ENCODE measurements at regions not wholly inside any gene's neighbourhood (a gene's known extent, or its start where the extent isn't known, plus 50 kb on each side); places are given as distances from the start of the nearest gene placed in this dataset.

DNA sequence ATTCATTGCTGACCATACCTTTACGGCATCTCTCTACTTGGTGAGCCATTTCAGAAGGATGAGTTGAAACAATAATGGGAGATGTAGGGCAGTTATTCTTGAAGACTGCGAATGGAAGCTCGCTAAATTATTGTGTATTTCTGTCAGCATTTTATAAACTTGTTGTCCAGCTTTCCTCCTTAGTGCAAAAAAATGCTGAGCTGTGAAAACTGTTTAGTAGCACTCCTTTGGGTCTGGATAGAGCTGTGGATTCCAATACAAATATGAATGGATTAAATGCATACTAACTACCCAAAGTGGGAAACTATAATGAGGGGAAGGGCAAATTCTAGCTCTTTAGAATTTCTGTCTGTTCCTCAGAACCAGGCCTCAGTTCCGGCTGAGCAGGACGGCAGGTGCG, 461.6 kb downstream of the TXNL1 start:
- no peaks in the 10 kb centered on the region for H3K4me1 ChIP-seq (replicated peaks in 1 of 2)
- H3K36me3 ChIP-seq (replicated peaks in 1 of 2): no peaks in the 10 kb centered on the region
- H3K27ac ChIP-seq: no peak overlapping the region
- no peak for TF ChIP-seq POLR2A (IDR thresholded peaks at IDR 0.05)
- TF ChIP-seq, protein P1, sequence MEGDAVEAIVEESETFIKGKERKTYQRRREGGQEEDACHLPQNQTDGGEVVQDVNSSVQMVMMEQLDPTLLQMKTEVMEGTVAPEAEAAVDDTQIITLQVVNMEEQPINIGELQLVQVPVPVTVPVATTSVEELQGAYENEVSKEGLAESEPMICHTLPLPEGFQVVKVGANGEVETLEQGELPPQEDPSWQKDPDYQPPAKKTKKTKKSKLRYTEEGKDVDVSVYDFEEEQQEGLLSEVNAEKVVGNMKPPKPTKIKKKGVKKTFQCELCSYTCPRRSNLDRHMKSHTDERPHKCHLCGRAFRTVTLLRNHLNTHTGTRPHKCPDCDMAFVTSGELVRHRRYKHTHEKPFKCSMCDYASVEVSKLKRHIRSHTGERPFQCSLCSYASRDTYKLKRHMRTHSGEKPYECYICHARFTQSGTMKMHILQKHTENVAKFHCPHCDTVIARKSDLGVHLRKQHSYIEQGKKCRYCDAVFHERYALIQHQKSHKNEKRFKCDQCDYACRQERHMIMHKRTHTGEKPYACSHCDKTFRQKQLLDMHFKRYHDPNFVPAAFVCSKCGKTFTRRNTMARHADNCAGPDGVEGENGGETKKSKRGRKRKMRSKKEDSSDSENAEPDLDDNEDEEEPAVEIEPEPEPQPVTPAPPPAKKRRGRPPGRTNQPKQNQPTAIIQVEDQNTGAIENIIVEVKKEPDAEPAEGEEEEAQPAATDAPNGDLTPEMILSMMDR (IDR thresholded peaks at IDR 0.05): no peak
- H3K9me3 ChIP-seq (replicated peaks in 1 of 3): no peaks in the 10 kb centered on the region
- 90 to 94% (median 94%) methylated on average over 6 of the region's 6 CpGs for WGBS, 4 donors
- intact Hi-C loops (cut with DNase I): no loop called here
- no peak for DNase-seq
- no peak overlapping the region for H3K4me3 ChIP-seq
- H3K27me3 ChIP-seq: no peaks in the 10 kb centered on the region

DNA sequence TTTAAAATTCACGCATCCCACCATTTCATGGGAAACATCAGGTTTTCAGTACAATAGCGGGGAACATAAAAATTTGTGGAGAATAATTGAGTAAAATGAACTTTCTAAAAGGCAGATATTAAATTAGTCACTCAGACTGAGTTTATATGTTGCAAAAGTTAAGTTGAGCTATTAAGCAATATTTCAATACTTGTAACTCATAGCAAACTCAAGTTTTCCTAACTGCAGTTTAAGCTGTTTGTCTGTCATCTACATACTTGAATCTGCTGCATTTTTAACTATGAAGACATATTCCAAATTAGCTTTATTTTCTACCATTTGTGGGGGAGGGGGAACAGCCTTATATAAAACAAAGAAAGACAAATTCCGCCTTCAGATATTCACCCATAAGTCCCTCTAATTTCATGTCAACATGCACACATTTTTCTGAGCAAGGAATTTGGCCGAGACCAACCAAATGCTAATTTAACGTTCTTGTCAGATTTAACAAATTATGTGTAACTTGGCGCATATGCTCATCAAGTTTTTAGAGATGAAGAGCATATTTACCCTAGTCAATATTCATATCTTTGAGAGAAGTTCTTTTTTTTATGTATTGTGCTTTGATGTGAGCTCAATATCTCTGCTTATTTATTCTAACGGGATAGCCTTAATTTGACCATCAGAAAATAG, 462.9 kb downstream of the TXNL1 start:
- intact Hi-C loops (cut with DNase I): no loop called here
- no peak for DNase-seq
- TF ChIP-seq, protein P1 (IDR thresholded peaks at IDR 0.05): no peak
- TF ChIP-seq POLR2A (IDR thresholded peaks at IDR 0.05): no peak
- WGBS, 4 donors: 85 to 88% (median 87%) methylated on average over 7 of the region's 7 CpGs
- no peak overlapping the region for H3K27ac ChIP-seq
- H3K27me3 ChIP-seq: no peaks in the 10 kb centered on the region
- no peaks in the 10 kb centered on the region for H3K4me1 ChIP-seq (replicated peaks in 1 of 2)
- H3K9me3 ChIP-seq (replicated peaks in 1 of 3): no peaks in the 10 kb centered on the region
- H3K4me3 ChIP-seq: no peak overlapping the region
- no peaks in the 10 kb centered on the region for H3K36me3 ChIP-seq (replicated peaks in 1 of 2)

DNA sequence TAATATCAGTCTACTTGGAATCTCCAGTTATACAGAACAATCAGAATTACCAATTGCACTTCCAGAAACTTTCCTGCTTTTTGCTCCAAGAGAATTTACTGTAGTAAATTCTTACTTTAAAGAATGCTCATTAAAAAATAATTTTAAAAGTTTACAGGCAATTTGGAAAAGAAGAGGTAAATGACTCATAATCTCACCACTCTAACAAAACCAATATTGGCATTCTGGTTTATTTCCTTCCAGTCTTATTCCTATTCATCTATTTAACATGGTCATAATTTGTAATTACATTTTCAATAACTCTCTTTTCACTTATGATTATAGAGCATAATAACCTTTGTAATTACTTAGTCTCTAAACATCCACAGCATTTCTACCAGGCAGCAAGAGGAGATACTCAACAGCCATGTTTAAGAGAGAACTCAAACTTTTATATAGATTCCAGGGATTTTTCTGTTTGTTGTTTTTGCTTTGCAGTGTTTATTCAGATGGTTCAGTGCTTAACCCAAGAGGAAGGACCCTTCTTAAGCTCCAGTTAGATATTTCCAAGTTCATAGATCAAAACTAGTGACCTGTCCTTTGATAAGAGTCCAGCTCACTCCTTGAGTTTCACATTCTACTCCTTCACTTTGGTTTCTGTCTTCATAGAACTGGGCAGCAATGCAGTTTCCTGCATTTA, 464.7 kb downstream of the TXNL1 start:
- Histone ChIP-seq H3K4me1 (replicated peaks in 1 of 2) (peaks cover 0 to 3% of the 10 kb centered on the region in 2 donors), H3K27me3 (no peaks in the 10 kb centered on the region), H3K4me3 (no peak overlapping the region), H3K36me3 (replicated peaks in 1 of 2) (no peaks in the 10 kb centered on the region), H3K27ac (no peak overlapping the region), H3K9me3 (replicated peaks in 1 of 3) (no peaks in the 10 kb centered on the region)
- DNase-seq: no peak
- intact Hi-C loops (cut with DNase I): no loop called here
- TF ChIP-seq, protein P1 (IDR thresholded peaks at IDR 0.05): no peak
- no peak for TF ChIP-seq POLR2A (IDR thresholded peaks at IDR 0.05)

DNA sequence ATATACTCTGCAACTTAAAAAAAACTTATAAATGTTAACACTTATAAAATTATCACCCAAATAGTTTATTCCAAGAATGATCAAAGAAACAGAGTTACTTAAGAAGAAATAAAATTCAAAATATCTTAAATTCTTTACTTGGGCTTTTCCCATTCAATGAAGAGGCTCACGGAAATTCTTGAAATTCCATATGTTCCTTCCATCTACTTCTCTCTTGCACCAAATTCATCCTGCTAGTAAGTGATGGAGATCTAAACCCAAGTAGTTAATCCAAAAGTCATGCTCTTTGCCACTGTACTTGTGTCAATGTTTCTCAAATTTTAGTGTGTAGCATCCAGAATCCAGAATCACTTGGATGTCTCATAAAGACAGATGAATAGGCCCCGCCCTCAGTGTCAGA, 465.9 kb downstream of the TXNL1 start:
- H3K4me1 ChIP-seq (replicated peaks in 1 of 2): peaks cover 10 to 15% of the 10 kb centered on the region in 2 donors
- no peaks in the 10 kb centered on the region for H3K9me3 ChIP-seq (replicated peaks in 1 of 3)
- no peaks in the 10 kb centered on the region for H3K36me3 ChIP-seq (replicated peaks in 1 of 2)
- H3K27ac ChIP-seq: no peak overlapping the region
- DNase-seq: no peak
- H3K4me3 ChIP-seq: no peak overlapping the region
- intact Hi-C loops (cut with DNase I): no loop called here
- H3K27me3 ChIP-seq: no peaks in the 10 kb centered on the region
- TF ChIP-seq POLR2A (IDR thresholded peaks at IDR 0.05): no peak
- 89 to 94% (median 91%) methylated on average over 2 of the region's 2 CpGs for WGBS, 4 donors

DNA sequence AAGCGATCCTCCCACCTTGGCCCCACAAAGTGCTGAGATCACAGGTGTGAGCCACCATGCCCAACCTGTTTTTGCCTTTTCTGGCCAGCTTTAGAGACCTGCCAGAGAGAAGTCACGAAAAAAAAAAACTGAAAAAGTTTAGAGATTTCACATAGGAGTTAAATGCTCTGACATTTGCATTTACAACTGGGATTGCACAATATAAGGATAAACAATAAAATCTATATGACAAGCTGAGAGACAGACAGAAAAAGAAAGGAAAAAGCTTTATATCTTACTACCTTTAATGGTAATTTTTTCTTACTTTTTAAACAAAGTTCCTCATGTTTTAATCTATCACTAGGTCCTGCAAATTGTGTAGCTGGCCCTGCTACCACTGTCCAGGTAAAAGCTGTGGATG, 466.5 kb downstream of the TXNL1 start:
- intact Hi-C loops (cut with DNase I): no loop called here
- WGBS, 4 donors: 84 to 92% (median 90%) methylated on average over 2 of the region's 2 CpGs
- TF ChIP-seq, protein P1 (IDR thresholded peaks at IDR 0.05): no peak
- no peak for TF ChIP-seq POLR2A (IDR thresholded peaks at IDR 0.05)
- no peaks in the 10 kb centered on the region for H3K27me3 ChIP-seq
- no peak overlapping the region for H3K27ac ChIP-seq
- DNase-seq: no peak
- no peaks in the 10 kb centered on the region for H3K36me3 ChIP-seq (replicated peaks in 1 of 2)
- no peak overlapping the region for H3K4me3 ChIP-seq
- no peaks in the 10 kb centered on the region for H3K9me3 ChIP-seq (replicated peaks in 1 of 3)
- H3K4me1 ChIP-seq (replicated peaks in 1 of 2): peaks cover 13 to 22% of the 10 kb centered on the region in 2 donors
